Psoas muscle (tissue), 7 donors: ENCODE measurements at regions not wholly inside any gene's neighbourhood (a gene's known extent, or its start where the extent isn't known, plus 50 kb on each side); places are given as distances from the start of the nearest gene placed in this dataset.

ENCODE experiments used
- ATAC-seq, 4 donors: fragments of 200-7000 bp; cut with Tn5 transposase; one replicate each; pipeline ENCODE4 v1.9.1; 2020; ENCODE audit warnings: moderate library complexity in 3 of 4, mild to moderate bottlenecking in 2 of 4
- DNase-seq, 2 donors: peaks; one replicate each; pipeline ENCODE4 v3.0.0-alpha.2; 2020
- H3K27ac ChIP-seq: fragments of 200-600 bp; one replicate; pipeline ENCODE4 v1.8.0; 2022
- H3K27me3 ChIP-seq, 3 donors: fragments of 200-600 bp in 1 of 3; one replicate each; pipeline versions ENCODE4 v1.6.1 to v1.8.0; 2013 to 2022; ENCODE audit warnings: low read length in 2 of 3, mild to moderate bottlenecking in 2 of 3, moderate library complexity in 1 of 3; ENCODE audit not compliant: insufficient read depth in 3 of 3
- H3K36me3 ChIP-seq, 2 donors: fragments of 200-600 bp in 1 of 2; one replicate each; pipeline versions ENCODE4 v1.6.1 to v1.8.0; 2013 to 2022; ENCODE audit warnings: low read depth in 1 of 2, mild to moderate bottlenecking in 1 of 2, moderate library complexity in 1 of 2; ENCODE audit not compliant: insufficient read depth in 1 of 2
- H3K4me1 ChIP-seq: fragments of 200-600 bp; one replicate; pipeline ENCODE4 v1.8.0; 2022
- H3K4me3 ChIP-seq: fragments of 200-600 bp; one replicate; pipeline ENCODE4 v1.8.0; 2022; ENCODE audit warnings: mild to moderate bottlenecking
- H3K9me3 ChIP-seq: fragments of 200-600 bp; one replicate; pipeline ENCODE4 v1.8.0; 2022
- CTCF ChIP-seq: fragments of 200-600 bp; IDR thresholded peaks from one replicate; pipeline ENCODE4 v1.8.0; 2022; ENCODE audit warnings: antibody characterized with exemption
- WGBS, 3 donors: extraction: QIAGEN DNeasy Blood & Tissue Kit; methylation state at CpG; one replicate each; pipeline versions ENCODE4 v1.1.6 to v1.1.7; 2013; 5-methylcytosine and 5-hydroxymethylcytosine counted together
- intact Hi-C, 2 donors: fragments of 100-400 bp; cut with DNase I; formaldehyde crosslinking; loops; one replicate each; pipeline versions ENCODE4 v1.11.0 to v1.14.2; 2022
- donor health status: healthy with polysubstance abuse.
- donor health status: DM: no; HTN: no; CAD: no; lungs with moderate emphysema.
- donor health status: Bipolar disorder and iron deficiency.
- donor health status: healthy.
- donor health status: DM: yes; HTN: yes; CAD: no.
- donor health status: DM: no; HTN: no; CAD: no.
- donor health status: DM: yes; HTN: yes; CAD: no.

- no peaks in the 10 kb centered on the region for H3K36me3 ChIP-seq
- no peak for DNase-seq
- TF ChIP-seq CTCF: no peak
- no peak overlapping the region for H3K4me3 ChIP-seq
- H3K9me3 ChIP-seq: peaks cover 9% of the 10 kb centered on the region
- no peaks in the 10 kb centered on the region for H3K4me1 ChIP-seq
- no peaks in the 10 kb centered on the region for H3K27me3 ChIP-seq
- H3K27ac ChIP-seq: no peak overlapping the region
- WGBS, 3 donors: 73 to 77% (median 75%) methylated on average over 5 of the region's 5 CpGs
- intact Hi-C loops: no loop called here
- no peak for ATAC-seq
Measured at GRCh38 chr6:163679753-163680152, 265.2 kb downstream of the QKI start.

GRCh38 chr6:163679012-163679660 is 264.6 kb downstream of the QKI start:
- H3K27ac ChIP-seq: no peak overlapping the region
- H3K4me1 ChIP-seq: no peaks in the 10 kb centered on the region
- peaks cover 9% of the 10 kb centered on the region for H3K9me3 ChIP-seq
- H3K4me3 ChIP-seq: no peak overlapping the region
- DNase-seq (no peak), ATAC-seq (no peak)
- intact Hi-C loops: no loop called here
- no peaks in the 10 kb centered on the region for H3K36me3 ChIP-seq
- TF ChIP-seq CTCF: no peak
- WGBS, 3 donors: 92 to 95% (median 94%) methylated on average over 3 of the region's 3 CpGs
- no peaks in the 10 kb centered on the region for H3K27me3 ChIP-seq

DNA sequence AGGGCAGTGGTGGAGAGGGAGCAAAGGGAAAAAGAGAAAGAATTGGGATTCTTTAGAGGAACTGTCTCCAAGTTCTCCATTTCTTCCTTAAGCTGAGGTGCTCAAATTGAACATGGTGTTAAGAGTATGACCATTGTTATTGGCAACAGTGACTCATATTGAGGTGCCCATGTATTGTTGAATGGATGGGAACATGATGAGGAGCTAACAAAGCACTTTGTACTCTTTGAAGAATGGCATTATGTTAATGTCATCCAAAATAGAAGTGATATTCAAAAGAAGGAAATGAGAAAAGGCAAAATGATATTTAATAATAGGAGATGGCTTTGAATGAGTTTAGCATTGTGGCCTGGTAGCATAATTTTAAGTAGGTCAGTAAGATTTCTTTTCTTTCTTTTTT is 261.1 kb downstream of the QKI start:
- no peak for TF ChIP-seq CTCF
- intact Hi-C loops: no loop called here

DNA sequence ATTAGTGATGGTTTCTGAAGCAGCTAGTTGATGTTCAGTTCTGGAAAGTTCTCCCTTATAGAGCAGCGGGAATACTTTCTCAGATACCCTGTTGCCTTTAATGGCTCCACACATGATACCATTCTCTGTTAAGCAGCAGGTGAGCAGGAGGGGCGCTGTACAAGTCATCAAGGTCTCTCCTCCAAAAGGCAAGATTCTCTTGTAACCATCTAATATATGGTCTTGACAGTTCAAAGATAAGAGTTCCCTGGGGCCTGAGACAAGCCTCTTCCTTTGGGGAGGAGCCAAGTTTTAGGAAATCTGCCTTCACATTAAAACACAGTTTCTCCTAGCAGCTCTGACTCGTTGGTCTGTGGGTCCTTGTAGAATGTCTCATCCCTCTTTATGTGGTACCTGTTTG is 258.2 kb downstream of the QKI start:
- H3K36me3 ChIP-seq: no peaks in the 10 kb centered on the region
- H3K4me3 ChIP-seq: no peak overlapping the region
- no peak for ATAC-seq
- TF ChIP-seq CTCF: no peak
- no peak overlapping the region for H3K27ac ChIP-seq
- no peaks in the 10 kb centered on the region for H3K9me3 ChIP-seq
- WGBS, 3 donors: 82 to 86% (median 82%) methylated on average over 3 of the region's 3 CpGs
- H3K27me3 ChIP-seq: no peaks in the 10 kb centered on the region
- intact Hi-C loops: no loop called here
- H3K4me1 ChIP-seq: no peaks in the 10 kb centered on the region
- DNase-seq: no peak

More for the DNA sequence above, 261.1 kb downstream of the QKI start:
- no peak for ATAC-seq
- DNase-seq: no peak
- Histone ChIP-seq H3K4me3 (no peak overlapping the region), H3K36me3 (no peaks in the 10 kb centered on the region), H3K27me3 (no peaks in the 10 kb centered on the region), H3K27ac (no peak overlapping the region), H3K4me1 (no peaks in the 10 kb centered on the region), H3K9me3 (no peaks in the 10 kb centered on the region)

GRCh38 chr6:163671791-163672190 is 257.3 kb downstream of the QKI start:
- H3K27ac ChIP-seq: no peak overlapping the region
- intact Hi-C loops: no loop called here
- no peak overlapping the region for H3K4me3 ChIP-seq
- H3K27me3 ChIP-seq: no peaks in the 10 kb centered on the region
- ATAC-seq (no peak), DNase-seq (no peak)
- no peaks in the 10 kb centered on the region for H3K9me3 ChIP-seq
- H3K4me1 ChIP-seq: no peaks in the 10 kb centered on the region
- TF ChIP-seq CTCF: no peak
- 96 to 98% (median 97%) methylated on average over 25 of the region's 25 CpGs for WGBS, 3 donors
- no peaks in the 10 kb centered on the region for H3K36me3 ChIP-seq
